Hepatocyte (in vitro differentiated cells): ENCODE measurements at regions not wholly inside any gene's neighbourhood (a gene's known extent, or its start where the extent isn't known, plus 50 kb on each side); places are given as distances from the start of the nearest gene placed in this dataset.
"Not testable (repeated sequence)": the region's sequence is repeated elsewhere in the genome, so short reads cannot be mapped to it uniquely, and the experiment has no call there.

Experiments
- EZH2phosphoT487 ChIP-seq: fragments of 200-600 bp; sonication (generic); IDR thresholded peaks from one replicate; pipeline ENCODE4 v1.6.1; 2018; ENCODE audit warnings: antibody characterized with exemption, mild to moderate bottlenecking, low read depth, moderate library complexity; ENCODE audit not compliant: unreplicated experiment, severe bottlenecking
- TF ChIP-seq, protein P1 (sequence below): fragments of 200-600 bp; sonication (generic); IDR thresholded peaks from 2 replicates; pipeline ENCODE4 v1.5.1; 2016; ENCODE audit warnings: antibody characterized with exemption, mild to moderate bottlenecking; ENCODE audit not compliant: poor library complexity

DNA sequence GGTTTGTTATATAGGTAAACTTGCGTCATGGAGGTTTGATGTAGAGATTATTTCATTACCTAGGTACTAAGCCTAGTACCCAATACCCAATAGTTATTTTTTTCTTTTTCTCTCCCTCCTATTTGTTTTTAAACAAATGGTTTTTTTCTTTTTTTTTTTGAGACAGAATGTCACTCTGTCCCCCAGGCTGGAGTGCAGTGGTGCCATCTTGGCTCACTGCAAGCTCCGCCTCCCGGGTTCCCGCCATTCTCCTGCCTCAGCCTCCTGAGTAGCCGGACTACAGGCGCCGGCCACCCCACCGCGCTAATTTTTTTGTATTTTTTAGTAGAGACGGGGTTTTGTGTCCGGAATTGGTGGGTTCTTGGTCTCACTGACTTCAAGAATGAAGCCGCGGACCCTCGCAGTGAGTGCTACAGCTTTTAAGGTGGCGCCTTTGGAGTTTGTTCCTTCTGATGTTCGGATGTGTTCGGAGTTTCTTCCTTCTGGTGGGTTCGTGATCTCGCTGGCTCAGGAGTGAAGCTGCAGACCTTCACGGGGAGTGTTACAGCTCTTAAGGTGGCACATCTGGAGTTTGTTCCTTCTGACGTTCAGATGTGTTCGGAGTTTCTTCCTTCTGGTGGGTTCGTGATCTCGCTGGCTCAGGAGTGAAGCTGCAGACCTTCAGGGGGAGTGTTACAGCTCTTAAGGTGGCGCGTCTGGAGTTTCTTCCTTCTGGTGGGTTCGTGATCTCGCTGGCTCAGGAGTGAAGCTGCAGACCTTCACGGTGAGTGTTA lies 243.7 kb downstream of the PLA2G4A start:
- TF ChIP-seq, protein P1, sequence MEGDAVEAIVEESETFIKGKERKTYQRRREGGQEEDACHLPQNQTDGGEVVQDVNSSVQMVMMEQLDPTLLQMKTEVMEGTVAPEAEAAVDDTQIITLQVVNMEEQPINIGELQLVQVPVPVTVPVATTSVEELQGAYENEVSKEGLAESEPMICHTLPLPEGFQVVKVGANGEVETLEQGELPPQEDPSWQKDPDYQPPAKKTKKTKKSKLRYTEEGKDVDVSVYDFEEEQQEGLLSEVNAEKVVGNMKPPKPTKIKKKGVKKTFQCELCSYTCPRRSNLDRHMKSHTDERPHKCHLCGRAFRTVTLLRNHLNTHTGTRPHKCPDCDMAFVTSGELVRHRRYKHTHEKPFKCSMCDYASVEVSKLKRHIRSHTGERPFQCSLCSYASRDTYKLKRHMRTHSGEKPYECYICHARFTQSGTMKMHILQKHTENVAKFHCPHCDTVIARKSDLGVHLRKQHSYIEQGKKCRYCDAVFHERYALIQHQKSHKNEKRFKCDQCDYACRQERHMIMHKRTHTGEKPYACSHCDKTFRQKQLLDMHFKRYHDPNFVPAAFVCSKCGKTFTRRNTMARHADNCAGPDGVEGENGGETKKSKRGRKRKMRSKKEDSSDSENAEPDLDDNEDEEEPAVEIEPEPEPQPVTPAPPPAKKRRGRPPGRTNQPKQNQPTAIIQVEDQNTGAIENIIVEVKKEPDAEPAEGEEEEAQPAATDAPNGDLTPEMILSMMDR: not testable (repeated sequence)
- TF ChIP-seq EZH2phosphoT487: not testable (repeated sequence)
